Fibroblast of lung (primary cell): ENCODE measurements at regions not wholly inside any gene's neighbourhood (a gene's known extent, or its start where the extent isn't known, plus 50 kb on each side); places are given as distances from the start of the nearest gene placed in this dataset.

Experiments used
- DNase-seq, 2 donors: peaks; one replicate each; pipeline versions ENCODE4 v3.0.0 to v3.0.0-alpha.2; 2010; ENCODE audit warnings: low read depth in 2 of 2
- H2AFZ ChIP-seq: 2 replicates; pipeline ENCODE4 v1.5.1; 2012; ENCODE audit warnings: low read length, control low read depth, inconsistent platforms
- H3K27ac ChIP-seq: 2 replicates; pipeline ENCODE4 v1.5.1; 2011; ENCODE audit warnings: low read length, control low read depth; ENCODE audit not compliant: insufficient read depth
- H3K27me3 ChIP-seq: 2 replicates; pipeline ENCODE4 v1.5.1; 2011; ENCODE audit warnings: mild to moderate bottlenecking, low read length; ENCODE audit not compliant: control insufficient read depth, insufficient read depth
- H3K36me3 ChIP-seq: 2 replicates; pipeline ENCODE4 v1.5.1; 2011; ENCODE audit warnings: low read length; ENCODE audit not compliant: control insufficient read depth, insufficient read depth
- H3K4me1 ChIP-seq: 2 replicates; pipeline ENCODE4 v1.5.1; 2011; ENCODE audit warnings: low read length; ENCODE audit not compliant: control insufficient read depth, insufficient read depth; ENCODE audit errors: extremely low read depth
- H3K4me2 ChIP-seq: 2 replicates; pipeline ENCODE4 v1.5.1; 2011; ENCODE audit warnings: low read length, control low read depth; ENCODE audit not compliant: insufficient read depth; ENCODE audit errors: extremely low read depth
- H3K4me3 ChIP-seq, 4 experiments: fragments of 200-600 bp in 1 of 4; sonication (generic) in 1 of 4; replicated peaks in 1 of 4; 2 replicates each; pipeline ENCODE4 v1.5.1; 2011 to 2016; ENCODE audit warnings: low read length in 4 of 4, low read depth in 3 of 4, mild to moderate bottlenecking in 3 of 4, control low read depth in 2 of 4, inconsistent platforms in 1 of 4, mixed read lengths in 1 of 4; ENCODE audit not compliant: insufficient read depth in 1 of 4; ENCODE audit errors: control extremely low read depth in 1 of 4
- H3K79me2 ChIP-seq: 2 replicates; pipeline ENCODE4 v1.5.1; 2012; ENCODE audit warnings: mild to moderate bottlenecking, low read length, inconsistent platforms; ENCODE audit not compliant: control insufficient read depth, insufficient read depth
- H3K9ac ChIP-seq: 2 replicates; pipeline ENCODE4 v1.5.1; 2011; ENCODE audit warnings: mild to moderate bottlenecking, low read length, control low read depth; ENCODE audit not compliant: insufficient read depth
- H3K9me3 ChIP-seq: 2 replicates; pipeline ENCODE4 v1.5.1; 2012; ENCODE audit warnings: low read depth, low read length; ENCODE audit not compliant: control insufficient read depth, insufficient read depth
- H4K20me1 ChIP-seq: 2 replicates; pipeline ENCODE4 v1.5.1; 2011; ENCODE audit warnings: low read length; ENCODE audit not compliant: control insufficient read depth, insufficient read depth; ENCODE audit errors: extremely low read depth
- EZH2 ChIP-seq: IDR thresholded peaks from 2 replicates; pipeline ENCODE4 v1.5.1; 2012; ENCODE audit warnings: low read length, control low read depth, mild to moderate bottlenecking; ENCODE audit errors: missing control alignments
- TF ChIP-seq, protein P1 (sequence below), 2 donors: IDR thresholded peaks in 1 of 2; conservative IDR thresholded peaks in 1 of 2; 1 replicate in 1 of 2; 2 replicates in 1 of 2; pipeline ENCODE4 v1.5.1; 2011 to 2012; ENCODE audit warnings: low read length in 2 of 2, control low read depth in 1 of 2, inconsistent platforms in 1 of 2, low read depth in 1 of 2, mild to moderate bottlenecking in 1 of 2

DNA sequence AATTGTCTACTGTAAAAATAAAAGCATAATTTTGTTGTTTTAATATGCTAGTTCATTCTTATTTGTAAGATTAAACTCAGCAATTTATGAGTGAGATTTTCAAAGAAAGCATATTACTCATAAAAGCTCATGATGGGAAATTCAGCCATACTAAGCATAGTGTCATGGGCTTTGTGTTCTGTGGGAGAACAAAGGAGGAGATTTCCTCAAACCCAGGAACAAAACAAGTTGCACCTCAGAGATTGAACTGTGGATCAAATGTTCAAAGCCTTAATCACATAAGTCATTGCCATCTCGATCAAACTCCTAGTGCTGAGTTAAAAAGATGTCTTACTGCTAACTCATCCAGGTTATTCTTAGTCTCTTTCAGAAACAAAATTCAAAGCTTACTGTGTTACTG is 85.6 kb upstream of the PDZRN3 start:
- H3K27ac ChIP-seq, result no peak overlapping the region
- H4K20me1 ChIP-seq, result no peaks in the 10 kb centered on the region
- H3K9ac ChIP-seq, result no peak overlapping the region
- peak in 1 of 2 donors; percentile 14 for DNase-seq
- H3K27me3 ChIP-seq, result no peaks in the 10 kb centered on the region
- H3K4me2 ChIP-seq, result no peak overlapping the region
- no peak overlapping the region for H2AFZ ChIP-seq
- no peaks in the 10 kb centered on the region for H3K9me3 ChIP-seq
- no peak overlapping the region for H3K4me3 ChIP-seq
- no peaks in the 10 kb centered on the region for H3K4me1 ChIP-seq
- TF ChIP-seq, protein P1, sequence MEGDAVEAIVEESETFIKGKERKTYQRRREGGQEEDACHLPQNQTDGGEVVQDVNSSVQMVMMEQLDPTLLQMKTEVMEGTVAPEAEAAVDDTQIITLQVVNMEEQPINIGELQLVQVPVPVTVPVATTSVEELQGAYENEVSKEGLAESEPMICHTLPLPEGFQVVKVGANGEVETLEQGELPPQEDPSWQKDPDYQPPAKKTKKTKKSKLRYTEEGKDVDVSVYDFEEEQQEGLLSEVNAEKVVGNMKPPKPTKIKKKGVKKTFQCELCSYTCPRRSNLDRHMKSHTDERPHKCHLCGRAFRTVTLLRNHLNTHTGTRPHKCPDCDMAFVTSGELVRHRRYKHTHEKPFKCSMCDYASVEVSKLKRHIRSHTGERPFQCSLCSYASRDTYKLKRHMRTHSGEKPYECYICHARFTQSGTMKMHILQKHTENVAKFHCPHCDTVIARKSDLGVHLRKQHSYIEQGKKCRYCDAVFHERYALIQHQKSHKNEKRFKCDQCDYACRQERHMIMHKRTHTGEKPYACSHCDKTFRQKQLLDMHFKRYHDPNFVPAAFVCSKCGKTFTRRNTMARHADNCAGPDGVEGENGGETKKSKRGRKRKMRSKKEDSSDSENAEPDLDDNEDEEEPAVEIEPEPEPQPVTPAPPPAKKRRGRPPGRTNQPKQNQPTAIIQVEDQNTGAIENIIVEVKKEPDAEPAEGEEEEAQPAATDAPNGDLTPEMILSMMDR (conservative IDR thresholded peaks at IDR 0.05 in 1 of 2, IDR thresholded peaks at IDR 0.05 in 1 of 2; ENCODE audit: low read depth in 1 of 2, low read length in 2 of 2), result no peak
- TF ChIP-seq EZH2, result no peak
- H3K36me3 ChIP-seq, result no peaks in the 10 kb centered on the region
- no peaks in the 10 kb centered on the region for H3K79me2 ChIP-seq

DNA sequence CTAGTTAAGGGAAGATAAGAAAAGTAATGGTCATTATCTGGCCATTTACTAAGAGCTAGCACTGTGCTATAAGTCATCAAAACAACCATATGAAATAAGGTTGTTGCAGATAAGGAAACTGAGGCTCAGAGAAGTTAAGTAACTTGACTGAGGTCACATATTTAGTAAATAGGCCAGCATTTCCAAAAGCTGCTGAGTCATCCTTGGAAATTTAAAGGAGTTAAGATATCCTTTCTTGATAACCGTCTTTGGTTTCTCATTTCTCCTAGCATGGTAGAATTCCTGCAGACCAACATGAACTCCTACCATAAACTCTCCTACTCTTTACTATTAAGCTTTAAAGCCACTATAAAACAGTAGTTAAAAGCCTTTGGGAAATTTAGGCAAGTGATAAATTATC is 85.0 kb upstream of the PDZRN3 start:
- no peak overlapping the region for H3K4me2 ChIP-seq
- H3K27me3 ChIP-seq, result no peaks in the 10 kb centered on the region
- no peak overlapping the region for H3K4me3 ChIP-seq
- TF ChIP-seq, protein P1 (conservative IDR thresholded peaks at IDR 0.05 in 1 of 2, IDR thresholded peaks at IDR 0.05 in 1 of 2; ENCODE audit: low read depth in 1 of 2, low read length in 2 of 2), result no peak
- no peak for TF ChIP-seq EZH2
- no peaks in the 10 kb centered on the region for H3K4me1 ChIP-seq
- H4K20me1 ChIP-seq, result no peaks in the 10 kb centered on the region
- no peak overlapping the region for H2AFZ ChIP-seq
- DNase-seq, result peak in 1 of 2 donors; percentile 17
- no peak overlapping the region for H3K27ac ChIP-seq
- no peaks in the 10 kb centered on the region for H3K79me2 ChIP-seq
- H3K9ac ChIP-seq, result no peak overlapping the region
- H3K9me3 ChIP-seq, result no peaks in the 10 kb centered on the region
- H3K36me3 ChIP-seq, result no peaks in the 10 kb centered on the region

DNA sequence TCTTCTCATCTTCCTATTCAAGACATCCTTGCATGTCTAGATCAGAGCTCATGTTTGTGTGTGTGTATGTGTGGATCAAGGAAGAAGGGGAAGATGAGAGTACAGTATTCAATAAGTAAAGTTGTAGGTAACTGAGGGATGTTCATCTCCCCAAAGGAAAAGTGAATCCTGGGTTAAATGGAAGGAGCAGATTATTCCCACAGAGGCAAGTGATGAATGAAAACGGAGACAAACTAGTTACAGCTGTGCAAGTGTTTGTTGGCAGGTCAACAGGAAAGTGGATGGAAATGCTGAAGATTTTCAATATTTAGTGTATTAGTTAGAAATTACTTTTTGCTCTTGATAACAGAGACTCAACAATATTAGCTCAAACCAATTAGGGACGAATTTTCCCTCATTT is 84.2 kb upstream of the PDZRN3 start:
- H2AFZ ChIP-seq, result no peak overlapping the region
- H3K4me2 ChIP-seq, result no peak overlapping the region
- no peaks in the 10 kb centered on the region for H3K36me3 ChIP-seq
- DNase-seq, result no peak
- H4K20me1 ChIP-seq, result no peaks in the 10 kb centered on the region
- TF ChIP-seq, protein P1 (conservative IDR thresholded peaks at IDR 0.05 in 1 of 2, IDR thresholded peaks at IDR 0.05 in 1 of 2; ENCODE audit: low read depth in 1 of 2, low read length in 2 of 2), result no peak
- no peak for TF ChIP-seq EZH2
- no peak overlapping the region for H3K9ac ChIP-seq
- H3K27me3 ChIP-seq, result no peaks in the 10 kb centered on the region
- no peaks in the 10 kb centered on the region for H3K4me1 ChIP-seq
- H3K27ac ChIP-seq, result no peak overlapping the region
- H3K79me2 ChIP-seq, result no peaks in the 10 kb centered on the region
- H3K9me3 ChIP-seq, result no peaks in the 10 kb centered on the region
- H3K4me3 ChIP-seq, result no peak overlapping the region
